Fibroblast of skin of left quadriceps (primary cell): ENCODE measurements at regions not wholly inside any gene's neighbourhood (a gene's known extent, or its start where the extent isn't known, plus 50 kb on each side); places are given as distances from the start of the nearest gene placed in this dataset.
"Not testable (repeated sequence)": the region's sequence is repeated elsewhere in the genome, so short reads cannot be mapped to it uniquely, and the experiment has no call there.

Experiments
- DNase-seq, 2 experiments: peaks; one replicate each; pipeline ENCODE4 v3.0.0-alpha.2; 2013; ENCODE audit warnings: low read depth in 2 of 2

GRCh38 chr2:187684174-187684573, 129.9 kb upstream of the TFPI start:
- no peak for DNase-seq

GRCh38 chr2:187686416-187687024, 132.3 kb upstream of the TFPI start:
- no peak for DNase-seq

GRCh38 chr2:187687585-187687984, 133.3 kb upstream of the TFPI start:
- DNase-seq, result no peak

DNA sequence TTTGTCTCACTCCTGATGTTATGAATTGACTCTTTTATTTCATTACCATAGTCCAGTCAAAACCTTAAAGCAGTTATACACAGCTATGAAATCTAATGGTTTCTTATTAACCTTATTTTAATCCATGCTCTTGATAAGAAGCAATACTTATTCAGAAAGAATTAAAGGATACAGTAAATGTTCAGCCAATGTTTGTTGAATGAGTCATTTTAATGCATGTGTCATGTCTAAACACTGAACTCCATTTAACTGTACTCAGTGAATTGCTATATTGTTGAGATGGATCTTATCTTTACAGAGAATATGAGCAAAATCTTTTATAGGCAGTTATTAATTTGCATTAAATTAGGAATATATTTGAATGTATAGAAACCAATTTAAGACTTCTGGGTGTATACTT, 135.1 kb upstream of the TFPI start:
- peak; percentile 5 to 7 for DNase-seq

DNA sequence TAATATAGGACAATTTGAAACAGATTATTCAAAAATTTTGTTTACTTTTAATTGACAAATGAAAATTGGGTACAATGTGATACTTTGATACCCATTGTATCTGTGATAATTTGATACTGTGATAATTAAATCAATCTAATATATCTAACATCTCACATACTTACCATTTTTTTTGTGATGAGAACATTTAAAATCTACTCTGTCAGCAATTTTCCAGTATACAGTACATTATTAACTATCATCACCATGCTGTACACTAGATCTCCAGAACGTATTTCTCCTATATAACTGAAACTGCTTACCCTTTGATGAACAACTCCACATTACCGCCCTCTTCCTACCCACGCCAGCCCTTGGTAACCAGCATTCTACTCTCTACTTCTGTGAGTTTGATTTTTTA, 139.7 kb upstream of the TFPI start:
- DNase-seq, result no peak

- not testable (repeated sequence) for DNase-seq
These were observed 142.4 kb upstream of the TFPI start for GRCh38 chr2:187696644-187697043.

GRCh38 chr2:187698374-187699110, 144.3 kb upstream of the TFPI start:
- DNase-seq, result no peak

- DNase-seq, result no peak
These were observed 147.9 kb upstream of the TFPI start for GRCh38 chr2:187702157-187702556.

- DNase-seq, result no peak
These were observed 154.0 kb upstream of the TFPI start for GRCh38 chr2:187708272-187708671.

DNA sequence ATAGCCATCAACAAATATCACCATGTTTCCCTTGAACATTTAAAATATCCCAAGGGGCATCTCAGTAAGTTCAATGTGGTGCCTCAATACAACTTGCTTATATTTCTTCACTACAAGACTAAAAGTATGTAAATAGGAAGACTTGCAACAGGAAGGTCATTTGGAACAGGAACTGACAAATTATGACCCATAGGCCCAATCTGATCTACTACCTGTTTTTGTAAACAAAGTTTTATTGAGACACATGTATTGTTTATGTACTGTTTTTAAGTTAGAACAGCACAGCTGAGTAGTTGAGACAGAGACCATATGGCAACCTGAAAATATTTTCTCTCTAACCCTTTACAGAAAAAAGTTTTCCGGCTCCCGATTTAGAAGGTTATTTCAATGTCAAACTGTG, 154.8 kb upstream of the TFPI start:
- no peak for DNase-seq

DNA sequence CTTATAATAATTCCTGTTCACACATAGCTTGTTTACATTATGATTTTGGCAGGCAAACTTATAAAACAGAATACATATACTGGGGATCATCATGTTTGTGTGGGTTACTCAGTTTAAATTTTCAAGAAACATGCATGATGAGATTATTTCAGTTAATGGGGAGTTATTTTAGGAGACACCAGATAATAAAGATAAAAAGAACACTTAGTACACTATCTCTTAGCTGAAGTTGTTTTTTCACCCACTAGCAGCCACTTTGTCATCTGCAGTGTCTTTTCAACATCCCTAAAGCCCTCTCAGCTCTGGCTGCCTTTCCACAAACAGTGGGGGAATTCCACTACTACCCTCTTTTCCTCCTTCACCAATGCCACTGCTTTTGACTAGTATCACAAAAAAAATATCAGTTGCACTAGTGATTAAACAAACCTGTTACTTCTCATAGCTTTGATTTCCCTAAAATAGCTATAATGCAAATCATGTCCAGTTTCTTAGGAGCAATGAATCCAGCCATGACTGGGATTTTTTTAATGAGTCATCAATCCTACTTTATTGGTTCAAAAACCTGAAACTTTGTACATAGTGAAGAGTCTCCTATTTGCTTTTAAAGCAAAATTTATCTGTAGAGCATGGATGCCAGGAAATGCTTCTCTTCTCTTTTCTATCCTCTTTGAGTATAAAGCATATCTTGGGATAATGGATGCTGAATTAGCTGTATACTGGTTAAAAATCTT, 156.7 kb upstream of the TFPI start:
- no peak for DNase-seq

- DNase-seq, result no peak
These were observed 161.4 kb upstream of the TFPI start for GRCh38 chr2:187715590-187715989.

DNA sequence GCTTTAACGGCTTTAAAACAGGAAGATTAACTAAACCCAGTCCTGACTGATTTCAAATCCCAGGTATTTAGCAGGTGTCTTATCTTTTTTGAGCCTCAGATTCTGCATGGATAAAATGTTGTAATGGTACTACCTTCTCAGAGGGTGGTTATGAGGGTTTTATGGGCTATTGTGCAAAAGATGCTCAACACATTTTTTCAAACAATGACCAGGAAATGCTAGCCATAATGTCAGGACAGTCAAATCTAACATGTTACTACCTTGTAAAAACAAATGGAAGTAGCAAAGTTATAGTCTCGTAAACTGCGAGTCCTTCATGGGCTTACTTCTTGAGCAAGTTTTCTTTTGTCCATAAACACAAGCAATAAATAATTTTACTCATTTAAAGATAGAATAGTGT, 162.1 kb upstream of the TFPI start:
- DNase-seq, result no peak

DNA sequence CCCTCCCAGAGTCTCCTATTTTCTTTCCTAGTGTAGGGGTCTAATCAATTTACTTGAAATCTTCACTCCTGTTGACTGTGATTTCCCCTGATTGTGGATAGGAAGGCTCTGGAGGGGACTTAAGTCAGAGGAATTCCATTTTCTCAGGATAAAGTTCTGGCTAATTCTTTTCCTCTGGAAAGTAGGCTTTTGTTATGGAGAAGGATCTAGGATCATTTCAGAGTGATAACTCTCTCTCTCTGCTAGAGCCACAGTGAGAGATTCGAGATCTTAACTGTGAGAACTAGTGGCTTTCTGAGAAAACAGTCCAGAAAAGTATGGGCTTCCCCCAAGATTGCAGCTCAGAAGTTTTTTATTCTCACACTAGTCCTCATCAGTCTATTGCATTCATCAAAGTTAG, 163.9 kb upstream of the TFPI start:
- no peak for DNase-seq

- DNase-seq, result no peak
These were observed 165.3 kb upstream of the TFPI start for GRCh38 chr2:187719510-187719909.

DNA sequence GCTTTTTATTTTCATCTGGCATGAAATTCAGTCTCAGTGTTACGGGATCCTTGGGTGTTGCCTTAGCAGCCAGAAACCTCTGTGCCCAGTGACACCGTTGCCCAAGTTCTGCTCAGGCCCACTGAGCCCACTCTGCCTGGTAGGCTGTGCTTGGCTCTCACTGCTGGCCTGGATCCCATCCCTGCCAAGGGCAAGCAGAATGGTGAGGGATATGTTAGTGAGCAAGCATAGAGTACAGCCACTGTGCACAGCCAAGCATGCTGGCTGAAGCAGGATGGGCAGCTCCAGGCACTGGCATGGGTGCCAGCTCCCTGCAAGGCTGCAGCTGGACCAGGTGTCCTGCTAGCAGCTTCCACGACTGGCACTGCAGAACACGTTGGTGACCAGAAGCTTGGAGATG, 194.7 kb upstream of the TFPI start:
- DNase-seq, result no peak

- no peak for DNase-seq
These were observed 195.7 kb upstream of the TFPI start for GRCh38 chr2:187749804-187750431.

DNA sequence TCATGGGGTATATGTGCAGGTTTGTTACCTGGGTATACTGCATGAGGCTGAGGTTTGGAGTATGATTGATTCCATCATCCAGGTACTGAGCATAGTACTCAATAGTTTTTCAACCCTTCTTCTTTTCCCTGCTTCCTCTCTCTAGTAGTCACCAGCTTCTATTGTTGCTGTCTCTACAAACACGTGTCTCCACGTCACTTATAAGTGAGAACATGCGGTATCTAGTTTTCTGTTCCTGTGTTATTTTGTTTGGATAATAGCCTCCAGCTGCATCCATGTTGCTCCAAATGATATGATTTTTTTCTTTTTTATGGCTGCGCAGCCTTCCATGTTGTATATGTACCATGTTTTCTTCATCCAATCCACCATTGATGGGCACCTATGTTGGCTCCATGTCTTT, 214.8 kb upstream of the TFPI start:
- DNase-seq, result no peak

DNA sequence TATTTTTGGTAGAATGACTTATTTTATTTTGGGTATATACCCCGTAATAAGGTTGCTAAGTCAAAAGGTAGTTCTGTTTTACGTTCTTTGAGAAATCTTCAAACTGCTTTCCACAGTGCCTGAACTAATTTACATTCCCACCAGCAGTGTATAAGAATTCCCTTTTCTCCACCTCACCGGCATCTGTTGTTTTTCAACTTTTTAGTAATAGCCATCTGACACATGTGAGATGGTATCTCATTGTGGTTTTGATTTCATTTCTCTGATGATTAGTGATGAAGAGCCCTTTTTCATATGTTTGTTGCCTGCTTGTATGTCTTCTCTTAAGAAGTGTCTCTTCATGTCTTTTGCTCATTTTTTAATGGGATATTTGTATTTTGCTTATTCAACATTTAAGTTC, 215.2 kb upstream of the TFPI start:
- no peak for DNase-seq

DNA sequence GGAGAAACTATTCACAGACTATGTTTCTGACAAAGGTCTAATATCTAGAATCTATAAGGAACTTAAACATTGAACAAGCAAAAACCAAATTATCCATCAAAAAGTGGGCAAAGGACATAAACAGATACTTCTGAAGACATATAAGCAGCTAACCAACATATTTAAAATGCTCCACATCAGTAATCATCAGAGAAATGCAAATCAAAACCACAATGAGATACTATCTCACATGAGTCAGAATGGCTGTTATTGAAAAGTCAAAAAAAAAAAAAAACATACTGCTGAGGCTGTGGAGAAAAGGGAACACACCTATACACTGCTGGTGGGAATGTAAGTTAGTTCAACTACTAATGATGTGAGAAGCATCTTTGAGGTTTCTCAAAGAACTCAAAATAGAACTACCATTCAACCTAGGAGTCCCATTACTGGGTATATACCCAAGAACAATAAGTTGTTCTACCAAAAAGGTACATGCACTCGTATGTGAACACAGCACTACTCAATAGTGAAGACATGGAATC, 220.4 kb upstream of the TFPI start:
- peak; percentile 44 to 54 for DNase-seq

- no peak for DNase-seq
These were observed 221.0 kb upstream of the TFPI start for GRCh38 chr2:187775196-187775595.

- no peak for DNase-seq
These were observed 221.4 kb upstream of the TFPI start for GRCh38 chr2:187775651-187776050.
